Mesothelial cell of epicardium (in vitro differentiated cells): ENCODE measurements at regions not wholly inside any gene's neighbourhood (a gene's known extent, or its start where the extent isn't known, plus 50 kb on each side); places are given as distances from the start of the nearest gene placed in this dataset.
A peak's percentile ranks its signal among the peaks of the same experiment; 100 is the strongest.

Experiments used
- DNase-seq, 2 experiments: peaks; one replicate each; pipeline ENCODE4 v3.0.0; 2021; ENCODE audit warnings: low spot score in 2 of 2; ENCODE audit not compliant: unreplicated experiment in 2 of 2
- H3K27ac Mint-ChIP-seq: 2 replicates; pipeline ENCODE4 v1.8.0; 2021; ENCODE audit warnings: mixed read lengths
- H3K27me3 Mint-ChIP-seq: 2 replicates; pipeline ENCODE4 v1.8.0; 2021; ENCODE audit warnings: low read depth, mixed read lengths
- H3K36me3 Mint-ChIP-seq: 2 replicates; pipeline ENCODE4 v1.8.0; 2021; ENCODE audit warnings: mixed read lengths
- H3K4me1 Mint-ChIP-seq: 2 replicates; pipeline ENCODE4 v1.8.0; 2021; ENCODE audit warnings: mixed read lengths
- H3K4me3 Mint-ChIP-seq: 2 replicates; pipeline ENCODE4 v1.8.0; 2021; ENCODE audit warnings: mild to moderate bottlenecking, moderate library complexity, mixed read lengths
- H3K9me3 Mint-ChIP-seq: 2 replicates; pipeline ENCODE4 v1.8.0; 2021; ENCODE audit warnings: mixed read lengths
- CTCF ChIP-seq: fragments of 200-600 bp; sonication (generic); IDR thresholded peaks from one replicate; pipeline ENCODE4 v1.5.0; 2021; ENCODE audit warnings: antibody characterized with exemption; ENCODE audit not compliant: unreplicated experiment

GRCh38 chr9:96156171-96156974 is 145.6 kb downstream of the HSD17B3 start:
- Mint-ChIP-seq H3K27me3 (peaks cover 22% of the 10 kb centered on the region), H3K27ac (peak overlapping the region; percentile 23), H3K36me3 (no peaks in the 10 kb centered on the region), H3K4me1 (peaks cover 6% of the 10 kb centered on the region), H3K4me3 (no peak overlapping the region), H3K9me3 (no peaks in the 10 kb centered on the region)
- no peak for TF ChIP-seq CTCF
- DNase-seq, result no peak

DNA sequence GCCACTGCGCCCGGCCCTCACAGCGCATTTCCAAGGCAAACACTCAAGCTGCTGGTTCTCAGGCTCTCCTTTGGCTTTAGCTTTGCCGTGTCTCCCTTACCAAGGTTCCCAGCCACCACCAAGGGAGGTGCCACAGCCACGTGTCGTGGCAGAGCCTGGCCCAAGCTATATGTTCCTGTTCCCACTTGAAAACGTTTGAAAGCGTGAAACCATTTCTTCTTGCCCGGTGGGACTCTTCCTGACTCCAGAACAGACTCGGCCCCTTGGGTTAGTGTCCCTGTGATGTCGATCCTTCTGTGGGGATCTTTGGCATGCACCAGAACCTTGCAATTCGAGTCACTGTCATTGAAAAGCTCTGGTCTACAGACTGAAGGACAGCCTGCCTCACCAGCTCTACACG is 147.9 kb downstream of the HSD17B3 start:
- DNase-seq, result no peak
- Mint-ChIP-seq H3K4me1 (peaks cover 6% of the 10 kb centered on the region), H3K27ac (no peak overlapping the region), H3K27me3 (peaks cover 27% of the 10 kb centered on the region), H3K9me3 (no peaks in the 10 kb centered on the region), H3K36me3 (no peaks in the 10 kb centered on the region), H3K4me3 (no peak overlapping the region)
- no peak for TF ChIP-seq CTCF

- no peaks in the 10 kb centered on the region for H3K36me3 Mint-ChIP-seq
- no peak for TF ChIP-seq CTCF
- no peaks in the 10 kb centered on the region for H3K9me3 Mint-ChIP-seq
- no peak overlapping the region for H3K4me3 Mint-ChIP-seq
- no peak for DNase-seq
- peaks cover 6% of the 10 kb centered on the region for H3K4me1 Mint-ChIP-seq
- H3K27me3 Mint-ChIP-seq, result peaks cover 22% of the 10 kb centered on the region
- no peak overlapping the region for H3K27ac Mint-ChIP-seq
Measured at GRCh38 chr9:96152550-96152949, 149.4 kb downstream of the HSD17B3 start.

DNA sequence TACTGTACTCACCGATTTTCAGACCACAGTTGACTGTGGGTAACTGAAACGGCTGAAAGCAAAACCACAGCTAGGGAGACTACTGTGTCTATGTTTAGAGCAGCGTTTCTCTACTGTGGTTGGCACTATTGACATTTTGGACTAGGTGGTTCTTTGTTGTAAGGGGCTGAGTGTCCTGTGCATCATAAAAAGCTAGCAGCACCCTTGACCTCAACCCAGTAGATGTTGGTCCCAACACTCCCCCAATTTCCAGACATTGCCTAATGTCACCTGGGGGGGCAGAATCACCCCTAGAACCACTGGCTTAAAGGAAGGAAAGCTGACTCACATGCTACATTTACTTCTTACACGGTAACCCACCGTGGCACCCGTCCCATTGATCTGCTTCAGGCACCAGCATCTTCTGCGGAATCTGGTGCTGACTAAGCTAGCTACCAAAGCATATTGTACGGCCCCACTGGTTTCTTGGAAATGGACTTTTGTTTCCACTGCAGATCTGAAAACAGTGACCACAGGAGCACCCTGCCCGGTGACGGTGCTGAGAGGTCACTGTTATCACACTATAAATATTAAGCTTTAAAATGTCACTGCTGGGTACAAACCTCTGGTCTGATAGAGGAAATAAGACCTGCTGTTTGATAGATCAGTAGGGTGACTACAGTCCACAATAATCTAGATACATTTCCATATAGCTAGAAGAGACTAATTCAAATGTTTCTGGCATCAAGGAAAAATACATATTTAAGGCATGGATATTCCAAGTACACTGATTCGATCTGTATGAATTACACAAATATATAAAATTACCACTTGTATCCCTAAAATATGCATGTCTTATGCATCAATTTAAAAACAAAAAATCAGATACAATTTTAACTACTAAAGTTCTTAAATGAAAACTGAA is 151.4 kb downstream of the HSD17B3 start:
- no peak overlapping the region for H3K4me3 Mint-ChIP-seq

More for the DNA sequence above, 151.4 kb downstream of the HSD17B3 start:
- no peak for TF ChIP-seq CTCF
- Mint-ChIP-seq H3K9me3 (peaks cover 7% of the 10 kb centered on the region), H3K27ac (no peak overlapping the region), H3K4me1 (no peaks in the 10 kb centered on the region), H3K36me3 (no peaks in the 10 kb centered on the region), H3K27me3 (peaks cover 35% of the 10 kb centered on the region)
- DNase-seq, result no peak
